ENCODE measurements at regions not wholly inside any gene's neighbourhood (a gene's known extent, or its start where the extent isn't known, plus 50 kb on each side); places are given as distances from the start of the nearest gene placed in this dataset.
"Not testable (repeated sequence)": the region's sequence is repeated elsewhere in the genome, so short reads cannot be mapped to it uniquely, and the experiment has no call there.

DNA sequence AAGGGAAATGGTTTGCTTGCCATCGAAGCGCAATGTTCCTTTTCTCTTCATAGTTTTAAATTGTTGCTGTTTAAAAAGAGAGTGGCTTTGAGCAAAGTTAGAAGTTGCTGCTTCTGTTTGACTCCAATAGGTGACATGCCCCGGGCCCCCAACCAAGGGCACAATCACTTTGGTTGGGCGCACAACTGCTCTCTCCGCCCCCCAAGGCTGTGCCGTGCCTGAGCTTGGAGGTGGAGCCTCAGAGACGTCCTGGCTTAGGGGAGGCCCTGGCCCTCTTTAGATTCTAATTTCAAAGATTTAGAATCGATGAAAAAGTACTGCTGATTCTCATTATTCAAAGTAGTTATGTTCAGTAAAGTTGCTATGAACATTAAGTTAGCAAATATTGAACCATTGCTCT, 725.9 kb downstream of the COL12A1 start:
- no peak overlapping the region for H3K4me3 Mint-ChIP-seq
- no peaks in the 10 kb centered on the region for H3K27me3 Mint-ChIP-seq (ENCODE audit: low read depth)
- no peak overlapping the region for H3K27ac Mint-ChIP-seq
- H3K4me1 Mint-ChIP-seq (ENCODE audit: low read depth): no peaks in the 10 kb centered on the region
- ATAC-seq (replicated peaks in 1 of 2): no peak
- H3K9me3 Mint-ChIP-seq: peaks cover under 1 to 4% of the 10 kb centered on the region in 2 donors
- no peak for DNase-seq
- H3K36me3 Mint-ChIP-seq (ENCODE audit: insufficient read depth in 2 of 2): no peaks in the 10 kb centered on the region

DNA sequence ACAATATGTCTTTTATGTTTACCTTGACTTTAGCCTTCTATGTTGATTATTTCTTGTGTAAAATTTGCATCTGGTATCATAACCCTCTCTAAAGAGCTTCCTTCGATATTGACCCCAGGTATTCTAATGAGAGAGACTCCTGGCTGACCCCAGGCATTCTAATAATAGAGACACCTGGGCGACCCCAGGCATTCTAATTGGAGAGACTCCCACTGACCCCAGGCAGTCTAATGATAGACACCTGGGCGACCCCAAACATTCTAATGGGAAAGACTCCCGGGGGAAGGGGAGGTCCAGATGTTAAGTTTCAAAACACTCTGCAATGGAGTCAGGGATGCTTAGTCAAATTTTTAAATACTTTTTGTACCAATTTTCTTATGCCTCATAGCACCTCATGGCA, 726.4 kb downstream of the COL12A1 start:
- Mint-ChIP-seq H3K4me1 (ENCODE audit: low read depth) (no peaks in the 10 kb centered on the region), H3K36me3 (ENCODE audit: insufficient read depth in 2 of 2) (no peaks in the 10 kb centered on the region), H3K27me3 (ENCODE audit: low read depth) (no peaks in the 10 kb centered on the region), H3K9me3 (peaks cover 1 to 4% of the 10 kb centered on the region in 2 donors), H3K4me3 (no peak overlapping the region), H3K27ac (no peak overlapping the region)
- no peak for ATAC-seq (replicated peaks in 1 of 2)
- DNase-seq: no peak

GRCh38 chr6:74474046-74474445, 731.8 kb downstream of the COL12A1 start:
- not testable (repeated sequence) for DNase-seq; H3K36me3 Mint-ChIP-seq (ENCODE audit: insufficient read depth in 2 of 2); H3K27me3 Mint-ChIP-seq (ENCODE audit: low read depth); H3K9me3 Mint-ChIP-seq; H3K27ac Mint-ChIP-seq; H3K4me3 Mint-ChIP-seq; H3K4me1 Mint-ChIP-seq (ENCODE audit: low read depth); ATAC-seq (replicated peaks in 1 of 2)

- H3K27ac Mint-ChIP-seq; H3K36me3 Mint-ChIP-seq (ENCODE audit: insufficient read depth in 2 of 2); H3K27me3 Mint-ChIP-seq (ENCODE audit: low read depth); H3K4me3 Mint-ChIP-seq; H3K9me3 Mint-ChIP-seq; H3K4me1 Mint-ChIP-seq (ENCODE audit: low read depth); DNase-seq; ATAC-seq (replicated peaks in 1 of 2): not testable (repeated sequence)
These were observed 737.3 kb downstream of the COL12A1 start for GRCh38 chr6:74468552-74468951.

DNA sequence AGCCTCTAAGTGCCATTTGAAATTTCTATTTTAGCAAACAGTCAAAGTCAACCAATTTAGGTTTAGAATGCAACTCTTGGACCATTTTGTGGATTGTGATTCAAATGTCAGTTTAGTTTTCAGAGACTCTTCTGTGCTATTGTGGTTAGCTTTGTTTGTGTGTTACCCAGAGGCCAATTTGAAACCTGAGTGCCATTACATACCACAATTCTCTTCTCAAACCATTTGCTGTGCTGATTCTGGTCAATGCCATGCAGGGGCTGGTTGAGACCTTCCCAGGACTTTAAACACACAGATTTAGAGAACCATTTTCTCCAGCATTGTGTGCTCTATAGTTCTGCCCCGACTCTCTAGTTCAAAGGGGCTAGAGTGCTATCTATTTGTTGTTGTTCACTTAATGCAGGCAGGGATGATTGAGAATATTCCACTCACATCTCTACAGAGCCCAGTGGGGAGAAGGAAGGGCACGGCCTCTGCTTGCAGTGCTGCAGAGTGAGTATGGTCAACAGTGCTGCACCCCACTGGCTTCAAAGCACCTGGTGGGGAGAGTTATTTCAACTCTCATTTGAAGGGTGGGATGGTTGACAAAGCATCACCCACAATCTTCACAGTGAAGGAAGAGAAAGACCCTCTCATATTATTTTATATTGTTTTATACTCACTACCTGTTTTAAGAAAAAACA, 738.2 kb downstream of the COL12A1 start:
- Mint-ChIP-seq H3K4me3 (no peak overlapping the region), H3K4me1 (ENCODE audit: low read depth) (no peaks in the 10 kb centered on the region), H3K36me3 (ENCODE audit: insufficient read depth in 2 of 2) (no peaks in the 10 kb centered on the region), H3K27me3 (ENCODE audit: low read depth) (no peaks in the 10 kb centered on the region), H3K27ac (no peak overlapping the region), H3K9me3 (peaks cover 3 to 8% of the 10 kb centered on the region in 2 donors)
- ATAC-seq (replicated peaks in 1 of 2): no peak
- DNase-seq: no peak

DNA sequence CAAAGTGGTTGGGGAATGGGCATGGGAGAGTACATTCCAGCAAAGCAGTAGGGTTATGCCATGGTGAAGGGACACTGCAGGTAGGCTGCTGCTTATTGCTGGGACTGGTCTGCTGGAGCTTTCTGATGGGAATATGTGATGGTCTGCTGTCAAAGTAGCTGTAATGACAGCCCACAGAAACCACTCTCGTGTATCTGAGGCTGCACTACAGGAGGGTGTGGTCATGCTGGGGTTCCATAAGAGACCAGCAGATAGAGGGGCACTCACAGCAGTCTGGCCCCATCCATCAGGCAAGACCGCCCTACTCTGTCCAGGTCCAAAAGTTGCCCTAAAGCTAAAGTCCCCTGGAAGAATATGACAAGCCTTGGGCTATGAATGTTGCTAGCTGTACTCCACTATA, 739.3 kb downstream of the COL12A1 start:
- no peaks in the 10 kb centered on the region for H3K4me1 Mint-ChIP-seq (ENCODE audit: low read depth)
- no peak overlapping the region for H3K27ac Mint-ChIP-seq
- no peaks in the 10 kb centered on the region for H3K36me3 Mint-ChIP-seq (ENCODE audit: insufficient read depth in 2 of 2)
- ATAC-seq (replicated peaks in 1 of 2) (no peak), DNase-seq (no peak)
- peaks cover 5 to 8% of the 10 kb centered on the region in 2 donors for H3K9me3 Mint-ChIP-seq
- H3K27me3 Mint-ChIP-seq (ENCODE audit: low read depth): no peaks in the 10 kb centered on the region
- H3K4me3 Mint-ChIP-seq: no peak overlapping the region

- Mint-ChIP-seq H3K27ac (no peak overlapping the region), H3K4me1 (ENCODE audit: low read depth) (no peaks in the 10 kb centered on the region), H3K36me3 (ENCODE audit: insufficient read depth in 2 of 2) (no peaks in the 10 kb centered on the region), H3K27me3 (ENCODE audit: low read depth) (no peaks in the 10 kb centered on the region), H3K9me3 (peaks cover 2% of the 10 kb centered on the region in 2 donors), H3K4me3 (no peak overlapping the region)
- no peak for DNase-seq
- ATAC-seq (replicated peaks in 1 of 2): no peak
These were observed 746.6 kb downstream of the COL12A1 start for GRCh38 chr6:74459260-74459659.

DNA sequence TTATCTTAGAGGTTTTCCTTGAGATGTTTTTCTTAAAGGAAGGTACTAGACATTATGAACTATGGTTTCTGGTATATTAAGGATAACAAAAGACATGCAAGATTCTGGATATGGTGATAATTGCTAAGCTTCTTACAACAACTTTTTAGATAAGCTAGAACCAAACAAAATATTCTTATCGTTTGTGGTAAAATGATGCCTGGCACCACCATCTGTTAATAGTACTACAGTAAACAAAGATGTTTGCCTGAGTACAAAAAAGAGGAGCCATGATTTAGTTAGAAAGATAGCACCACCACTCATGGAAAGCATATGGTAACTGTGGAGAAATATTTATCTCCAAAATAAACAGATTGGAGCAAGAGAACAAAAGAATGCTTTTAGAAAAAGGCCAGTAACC, 747.3 kb downstream of the COL12A1 start:
- ATAC-seq (replicated peaks in 1 of 2): no peak
- Mint-ChIP-seq H3K36me3 (ENCODE audit: insufficient read depth in 2 of 2) (no peaks in the 10 kb centered on the region), H3K27ac (no peak overlapping the region), H3K9me3 (peaks cover 2% of the 10 kb centered on the region in 2 donors), H3K4me1 (ENCODE audit: low read depth) (no peaks in the 10 kb centered on the region), H3K4me3 (no peak overlapping the region), H3K27me3 (ENCODE audit: low read depth) (no peaks in the 10 kb centered on the region)
- DNase-seq: no peak

DNA sequence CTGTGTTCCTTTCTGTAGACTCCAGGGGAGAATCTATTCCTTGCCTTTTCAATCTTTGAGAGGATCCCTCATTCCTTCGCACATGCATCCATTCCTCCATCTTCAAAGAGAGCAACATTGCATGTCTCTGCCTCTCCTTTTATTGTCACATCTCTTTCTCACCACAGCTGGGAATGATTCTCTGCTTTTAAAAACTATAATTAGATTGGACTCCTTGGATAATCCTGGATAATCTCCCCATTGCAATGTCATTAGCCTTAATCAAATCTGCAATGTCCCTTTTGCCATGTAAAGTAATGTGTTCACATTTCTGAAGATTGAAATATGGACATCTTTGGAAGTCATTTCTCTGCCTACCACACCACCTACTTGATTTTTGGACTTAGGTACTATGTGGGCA, 750.1 kb downstream of the COL12A1 start:
- no peaks in the 10 kb centered on the region for H3K4me1 Mint-ChIP-seq (ENCODE audit: low read depth)
- no peaks in the 10 kb centered on the region for H3K9me3 Mint-ChIP-seq
- no peak overlapping the region for H3K4me3 Mint-ChIP-seq
- no peak for DNase-seq
- H3K27me3 Mint-ChIP-seq (ENCODE audit: low read depth): no peaks in the 10 kb centered on the region
- no peaks in the 10 kb centered on the region for H3K36me3 Mint-ChIP-seq (ENCODE audit: insufficient read depth in 2 of 2)
- H3K27ac Mint-ChIP-seq: no peak overlapping the region
- no peak for ATAC-seq (replicated peaks in 1 of 2)

- H3K9me3 Mint-ChIP-seq: no peaks in the 10 kb centered on the region
- ATAC-seq (replicated peaks in 1 of 2) (no peak), DNase-seq (no peak)
- no peak overlapping the region for H3K27ac Mint-ChIP-seq
- H3K36me3 Mint-ChIP-seq (ENCODE audit: insufficient read depth in 2 of 2): no peaks in the 10 kb centered on the region
- no peak overlapping the region for H3K4me3 Mint-ChIP-seq
- H3K4me1 Mint-ChIP-seq (ENCODE audit: low read depth): no peaks in the 10 kb centered on the region
- H3K27me3 Mint-ChIP-seq (ENCODE audit: low read depth): no peaks in the 10 kb centered on the region
These were observed 753.9 kb downstream of the COL12A1 start for GRCh38 chr6:74451953-74452352.

GRCh38 chr6:74448850-74449249, 752.8 kb downstream of the CD109 start:
- no peak for DNase-seq
- H3K4me3 Mint-ChIP-seq: no peak overlapping the region
- ATAC-seq (replicated peaks in 1 of 2): no peak
- H3K4me1 Mint-ChIP-seq (ENCODE audit: low read depth): no peaks in the 10 kb centered on the region
- H3K36me3 Mint-ChIP-seq (ENCODE audit: insufficient read depth in 2 of 2): no peaks in the 10 kb centered on the region
- H3K27me3 Mint-ChIP-seq (ENCODE audit: low read depth): no peaks in the 10 kb centered on the region
- no peaks in the 10 kb centered on the region for H3K9me3 Mint-ChIP-seq
- no peak overlapping the region for H3K27ac Mint-ChIP-seq

DNA sequence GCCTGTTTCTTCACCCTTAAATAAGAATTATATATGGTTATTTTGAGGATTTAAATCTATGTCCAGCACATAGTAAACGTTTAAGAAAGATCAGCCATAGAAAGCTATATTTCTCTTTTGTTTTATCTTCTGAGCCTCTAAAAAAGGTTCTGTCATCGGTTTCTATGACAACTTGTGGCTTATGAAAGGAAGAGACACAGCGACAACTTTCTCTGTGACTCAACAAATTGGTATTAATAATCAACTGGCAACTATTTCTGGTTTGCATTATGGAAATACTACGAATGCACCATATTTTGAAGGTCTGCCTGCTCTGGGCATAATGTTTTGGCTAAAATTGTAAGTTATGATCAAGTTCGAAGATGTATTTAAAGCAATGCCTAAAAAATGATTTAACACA, 751.0 kb downstream of the CD109 start:
- Mint-ChIP-seq H3K4me3 (no peak overlapping the region), H3K4me1 (ENCODE audit: low read depth) (no peaks in the 10 kb centered on the region), H3K27ac (no peak overlapping the region), H3K27me3 (ENCODE audit: low read depth) (no peaks in the 10 kb centered on the region), H3K36me3 (ENCODE audit: insufficient read depth in 2 of 2) (no peaks in the 10 kb centered on the region), H3K9me3 (no peaks in the 10 kb centered on the region)
- DNase-seq (no peak), ATAC-seq (replicated peaks in 1 of 2) (no peak)

- Mint-ChIP-seq H3K9me3 (peaks cover 2% of the 10 kb centered on the region in 2 donors), H3K4me3 (no peak overlapping the region), H3K27ac (no peak overlapping the region), H3K4me1 (ENCODE audit: low read depth) (no peaks in the 10 kb centered on the region), H3K36me3 (ENCODE audit: insufficient read depth in 2 of 2) (peaks cover 0 to 2% of the 10 kb centered on the region in 2 donors), H3K27me3 (ENCODE audit: low read depth) (no peaks in the 10 kb centered on the region)
- DNase-seq: no peak
- ATAC-seq (replicated peaks in 1 of 2): no peak
These were observed 743.3 kb downstream of the CD109 start for GRCh38 chr6:74439123-74439811.

DNA sequence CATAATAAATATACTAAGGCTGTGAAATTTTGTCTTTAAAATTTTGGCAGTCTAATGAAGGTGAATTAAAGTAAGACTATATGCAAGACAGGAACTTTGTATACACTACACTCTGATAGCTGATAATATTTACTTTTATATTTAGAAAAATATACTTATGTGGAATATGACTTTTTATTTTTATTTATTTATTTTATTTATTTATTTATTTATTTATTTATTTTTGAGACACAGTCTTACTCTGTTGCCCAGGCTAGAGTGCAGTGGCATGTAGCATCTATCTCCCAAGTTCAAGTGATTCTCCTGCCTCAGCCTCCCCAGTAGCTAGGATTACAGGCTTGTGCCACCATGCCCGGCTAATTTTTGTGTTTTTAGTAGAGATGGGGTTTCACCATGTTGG, 742.4 kb downstream of the CD109 start:
- not testable (repeated sequence) for H3K4me1 Mint-ChIP-seq (ENCODE audit: low read depth); H3K4me3 Mint-ChIP-seq; H3K9me3 Mint-ChIP-seq; H3K27me3 Mint-ChIP-seq (ENCODE audit: low read depth); DNase-seq; ATAC-seq (replicated peaks in 1 of 2); H3K36me3 Mint-ChIP-seq (ENCODE audit: insufficient read depth in 2 of 2); H3K27ac Mint-ChIP-seq
